ENCODE measurements at regions not wholly inside any gene's neighbourhood (a gene's known extent, or its start where the extent isn't known, plus 50 kb on each side); places are given as distances from the start of the nearest gene placed in this dataset.

- TF ChIP-seq USF1 (IDR thresholded peaks at IDR 0.05; ENCODE audit: borderline replicate concordance, low read depth) (no peak), GABPA (IDR thresholded peaks at IDR 0.05; ENCODE audit: low read depth) (no peak), TAF1 (IDR thresholded peaks at IDR 0.05; ENCODE audit: borderline replicate concordance, low read depth, low read length) (no peak), MXI1 (IDR thresholded peaks at IDR 0.05; ENCODE audit: low read depth, low read length) (no peak), CHD2 (IDR thresholded peaks at IDR 0.05; ENCODE audit: low read length, partially characterized antibody) (no peak), NRF1 (IDR thresholded peaks at IDR 0.05; ENCODE audit: low read depth, low read length) (no peak), JUND (IDR thresholded peaks at IDR 0.05) (peak; percentile 9; the same call in 1 of the 2 replicates), CTCF (IDR thresholded peaks at IDR 0.05) (no peak)
Measured at GRCh38 chrX:40262157-40263013, 164.6 kb upstream of the BCOR start (continued).

- no peak overlapping the region for H3K27ac ChIP-seq (ENCODE audit: low read depth in 2 of 2, low read length in 1 of 2)
- H3F3A ChIP-seq (replicated peaks; ENCODE audit: insufficient read depth): no peaks in the 10 kb centered on the region
- DNase-seq: no peak
- H3K9me2 ChIP-seq: no peaks in the 10 kb centered on the region
- no peak overlapping the region for H2AFZ ChIP-seq (ENCODE audit: low read depth)
- H4K20me1 ChIP-seq (ENCODE audit: insufficient read depth): no peaks in the 10 kb centered on the region
- CTCF ChIA-PET: no interaction called here
- peaks cover 0 to 18% of the 10 kb centered on the region in 2 experiments; a peak in 1 of 4 replicates for H3K4me1 ChIP-seq (ENCODE audit: control insufficient read depth in 1 of 2, insufficient read depth in 2 of 2, low read depth in 1 of 2, low read length in 1 of 2)
- H3K36me3 ChIP-seq (replicated peaks in 1 of 2; ENCODE audit: control insufficient read depth in 1 of 2, insufficient read depth in 2 of 2, low read length in 1 of 2): no peaks in the 10 kb centered on the region
- no peak overlapping the region for H3K9ac ChIP-seq
- no peak overlapping the region for H3K4me3 ChIP-seq (ENCODE audit: low read depth in 2 of 2, low read length in 1 of 2)
- WGBS (ENCODE audit: low lambda C conversion rate): 51% methylated on average over 7 of the region's 7 CpGs
- no peak overlapping the region for H3K4me2 ChIP-seq
- POLR2A ChIA-PET: no interaction called here
- no peaks in the 10 kb centered on the region for H3K9me3 ChIP-seq
- peaks cover 8% of the 10 kb centered on the region; the same call in 1 of the 2 replicates for H3K27me3 ChIP-seq (ENCODE audit: insufficient read depth)
- H3K79me2 ChIP-seq (ENCODE audit: insufficient read depth): no peaks in the 10 kb centered on the region
- TF ChIP-seq USF2 (IDR thresholded peaks at IDR 0.05; ENCODE audit: borderline replicate concordance, low read depth, low read length) (no peak), YY1 (IDR thresholded peaks at IDR 0.05; ENCODE audit: low read depth) (no peak), NFIC (IDR thresholded peaks at IDR 0.05; ENCODE audit: borderline replicate concordance) (no peak), ZBTB33 (IDR thresholded peaks at IDR 0.05; ENCODE audit: borderline replicate concordance, low read depth) (no peak), JUND (IDR thresholded peaks at IDR 0.05) (no peak), RFX5 (IDR thresholded peaks at IDR 0.05; ENCODE audit: low read length) (no peak), FOXM1 (IDR thresholded peaks at IDR 0.05; ENCODE audit: low read depth) (no peak), ELF1 (IDR thresholded peaks at IDR 0.05) (no peak), SIN3A (IDR thresholded peaks at IDR 0.05; ENCODE audit: borderline replicate concordance, low read depth, low read length) (no peak), EP300 (IDR thresholded peaks at IDR 0.05; ENCODE audit: borderline replicate concordance in 1 of 2, low read depth in 1 of 2, low read length in 1 of 2) (no peak), TEAD4 (IDR thresholded peaks at IDR 0.05; ENCODE audit: borderline replicate concordance, insufficient read depth) (no peak), SMC3 (IDR thresholded peaks at IDR 0.05; ENCODE audit: low read depth, low read length) (no peak)
- TF ChIP-seq, protein P1, sequence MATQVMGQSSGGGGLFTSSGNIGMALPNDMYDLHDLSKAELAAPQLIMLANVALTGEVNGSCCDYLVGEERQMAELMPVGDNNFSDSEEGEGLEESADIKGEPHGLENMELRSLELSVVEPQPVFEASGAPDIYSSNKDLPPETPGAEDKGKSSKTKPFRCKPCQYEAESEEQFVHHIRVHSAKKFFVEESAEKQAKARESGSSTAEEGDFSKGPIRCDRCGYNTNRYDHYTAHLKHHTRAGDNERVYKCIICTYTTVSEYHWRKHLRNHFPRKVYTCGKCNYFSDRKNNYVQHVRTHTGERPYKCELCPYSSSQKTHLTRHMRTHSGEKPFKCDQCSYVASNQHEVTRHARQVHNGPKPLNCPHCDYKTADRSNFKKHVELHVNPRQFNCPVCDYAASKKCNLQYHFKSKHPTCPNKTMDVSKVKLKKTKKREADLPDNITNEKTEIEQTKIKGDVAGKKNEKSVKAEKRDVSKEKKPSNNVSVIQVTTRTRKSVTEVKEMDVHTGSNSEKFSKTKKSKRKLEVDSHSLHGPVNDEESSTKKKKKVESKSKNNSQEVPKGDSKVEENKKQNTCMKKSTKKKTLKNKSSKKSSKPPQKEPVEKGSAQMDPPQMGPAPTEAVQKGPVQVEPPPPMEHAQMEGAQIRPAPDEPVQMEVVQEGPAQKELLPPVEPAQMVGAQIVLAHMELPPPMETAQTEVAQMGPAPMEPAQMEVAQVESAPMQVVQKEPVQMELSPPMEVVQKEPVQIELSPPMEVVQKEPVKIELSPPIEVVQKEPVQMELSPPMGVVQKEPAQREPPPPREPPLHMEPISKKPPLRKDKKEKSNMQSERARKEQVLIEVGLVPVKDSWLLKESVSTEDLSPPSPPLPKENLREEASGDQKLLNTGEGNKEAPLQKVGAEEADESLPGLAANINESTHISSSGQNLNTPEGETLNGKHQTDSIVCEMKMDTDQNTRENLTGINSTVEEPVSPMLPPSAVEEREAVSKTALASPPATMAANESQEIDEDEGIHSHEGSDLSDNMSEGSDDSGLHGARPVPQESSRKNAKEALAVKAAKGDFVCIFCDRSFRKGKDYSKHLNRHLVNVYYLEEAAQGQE (IDR thresholded peaks at IDR 0.05; ENCODE audit: low read depth, low read length): no peak
- TF ChIP-seq, protein P2, sequence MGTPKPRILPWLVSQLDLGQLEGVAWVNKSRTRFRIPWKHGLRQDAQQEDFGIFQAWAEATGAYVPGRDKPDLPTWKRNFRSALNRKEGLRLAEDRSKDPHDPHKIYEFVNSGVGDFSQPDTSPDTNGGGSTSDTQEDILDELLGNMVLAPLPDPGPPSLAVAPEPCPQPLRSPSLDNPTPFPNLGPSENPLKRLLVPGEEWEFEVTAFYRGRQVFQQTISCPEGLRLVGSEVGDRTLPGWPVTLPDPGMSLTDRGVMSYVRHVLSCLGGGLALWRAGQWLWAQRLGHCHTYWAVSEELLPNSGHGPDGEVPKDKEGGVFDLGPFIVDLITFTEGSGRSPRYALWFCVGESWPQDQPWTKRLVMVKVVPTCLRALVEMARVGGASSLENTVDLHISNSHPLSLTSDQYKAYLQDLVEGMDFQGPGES (IDR thresholded peaks at IDR 0.05; ENCODE audit: low read depth, low read length): no peak
Measured at GRCh38 chrX:40261833-40262156, 164.0 kb upstream of the BCOR start.

Measured in SK-N-SH (cell line).